ENCODE measurements at regions not wholly inside any gene's neighbourhood (a gene's known extent, or its start where the extent isn't known, plus 50 kb on each side); places are given as distances from the start of the nearest gene placed in this dataset.

GRCh38 chr9:80282766-80283165, 711.0 kb downstream of the TLE4 start:
- intact Hi-C loops (cut with micrococcal nuclease; ENCODE audit: unreplicated experiment) (no loop called here), in situ Hi-C loops (cut with HindIII; ENCODE audit: low pct_unique_long_range_greater_than_20kb, low sequenced_read_pairs) (no loop called here)
- H3K27ac ChIP-seq (ENCODE audit: low read length) = no peak overlapping the region
- H3K4me3 ChIP-seq (ENCODE audit: low read depth in 2 of 2, low read length in 2 of 2) = no peak overlapping the region
- POLR2A ChIA-PET = no interaction called here
- H3K9me3 ChIP-seq (ENCODE audit: control insufficient read depth, insufficient read depth, low read depth, low read length) = no peaks in the 10 kb centered on the region
- no peaks in the 10 kb centered on the region for H3K36me3 ChIP-seq (ENCODE audit: control insufficient read depth, insufficient read depth, low read length)
- ATAC-seq (no peak), DNase-seq (ENCODE audit: low read depth, low spot score) (no peak)
- no TSS peak for BruUV-seq (replicated peaks)
- H3K27me3 ChIP-seq (ENCODE audit: control insufficient read depth, insufficient read depth, low read length) = no peaks in the 10 kb centered on the region
- no peak for TF ChIP-seq POLR2AphosphoS5 (IDR thresholded peaks at IDR 0.05; ENCODE audit: low read depth, low read length)
- TF ChIP-seq, protein P1, sequence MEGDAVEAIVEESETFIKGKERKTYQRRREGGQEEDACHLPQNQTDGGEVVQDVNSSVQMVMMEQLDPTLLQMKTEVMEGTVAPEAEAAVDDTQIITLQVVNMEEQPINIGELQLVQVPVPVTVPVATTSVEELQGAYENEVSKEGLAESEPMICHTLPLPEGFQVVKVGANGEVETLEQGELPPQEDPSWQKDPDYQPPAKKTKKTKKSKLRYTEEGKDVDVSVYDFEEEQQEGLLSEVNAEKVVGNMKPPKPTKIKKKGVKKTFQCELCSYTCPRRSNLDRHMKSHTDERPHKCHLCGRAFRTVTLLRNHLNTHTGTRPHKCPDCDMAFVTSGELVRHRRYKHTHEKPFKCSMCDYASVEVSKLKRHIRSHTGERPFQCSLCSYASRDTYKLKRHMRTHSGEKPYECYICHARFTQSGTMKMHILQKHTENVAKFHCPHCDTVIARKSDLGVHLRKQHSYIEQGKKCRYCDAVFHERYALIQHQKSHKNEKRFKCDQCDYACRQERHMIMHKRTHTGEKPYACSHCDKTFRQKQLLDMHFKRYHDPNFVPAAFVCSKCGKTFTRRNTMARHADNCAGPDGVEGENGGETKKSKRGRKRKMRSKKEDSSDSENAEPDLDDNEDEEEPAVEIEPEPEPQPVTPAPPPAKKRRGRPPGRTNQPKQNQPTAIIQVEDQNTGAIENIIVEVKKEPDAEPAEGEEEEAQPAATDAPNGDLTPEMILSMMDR (IDR thresholded peaks at IDR 0.05) = no peak
- TF ChIP-seq SIN3A (IDR thresholded peaks at IDR 0.05; ENCODE audit: borderline replicate concordance, insufficient read depth, low read depth, low read length) = no peak
- CTCF ChIA-PET = interaction anchor here (0.6 kb wide), 1 partner anchor 929 kb away, joined by 4 read pairs; no protein-coding TSS in a partner anchor
- no peaks in the 10 kb centered on the region for H3K4me1 ChIP-seq (ENCODE audit: control insufficient read depth, insufficient read depth, low read length)

DNA sequence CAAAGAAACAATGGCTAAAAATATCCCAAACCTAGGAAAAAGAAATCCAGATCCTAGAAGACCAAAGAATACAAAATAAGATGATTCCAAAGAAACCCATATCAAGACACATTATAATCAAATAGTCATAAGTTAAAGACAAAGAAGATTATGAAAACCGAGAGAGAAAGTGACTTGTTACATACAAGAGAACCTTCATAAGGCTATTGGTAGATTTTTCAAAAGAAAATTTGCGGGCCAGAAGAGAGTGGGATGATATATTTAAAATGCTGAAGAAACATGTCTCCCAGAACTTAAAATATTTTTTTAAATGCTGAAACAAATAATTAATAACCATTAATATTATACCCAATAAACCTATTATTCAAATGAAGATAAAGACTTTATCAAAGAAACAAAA, 687.3 kb downstream of the TLE4 start:
- ChIA-PET CTCF (no interaction called here), POLR2A (no interaction called here)
- Histone ChIP-seq H3K9me3 (ENCODE audit: control insufficient read depth, insufficient read depth, low read depth, low read length) (no peaks in the 10 kb centered on the region), H3K27me3 (ENCODE audit: control insufficient read depth, insufficient read depth, low read length) (no peaks in the 10 kb centered on the region), H3K4me1 (ENCODE audit: control insufficient read depth, insufficient read depth, low read length) (no peaks in the 10 kb centered on the region), H3K4me3 (ENCODE audit: low read depth in 2 of 2, low read length in 2 of 2) (no peak overlapping the region), H3K36me3 (ENCODE audit: control insufficient read depth, insufficient read depth, low read length) (no peaks in the 10 kb centered on the region), H3K27ac (ENCODE audit: low read length) (no peak overlapping the region)
- no peak for ATAC-seq
- no peak for DNase-seq (ENCODE audit: low read depth, low spot score)
- no TSS peak for BruUV-seq (replicated peaks)
- no peak for TF ChIP-seq TCF7L2 (IDR thresholded peaks at IDR 0.05; ENCODE audit: low read depth, low read length)
- TF ChIP-seq, protein P2, sequence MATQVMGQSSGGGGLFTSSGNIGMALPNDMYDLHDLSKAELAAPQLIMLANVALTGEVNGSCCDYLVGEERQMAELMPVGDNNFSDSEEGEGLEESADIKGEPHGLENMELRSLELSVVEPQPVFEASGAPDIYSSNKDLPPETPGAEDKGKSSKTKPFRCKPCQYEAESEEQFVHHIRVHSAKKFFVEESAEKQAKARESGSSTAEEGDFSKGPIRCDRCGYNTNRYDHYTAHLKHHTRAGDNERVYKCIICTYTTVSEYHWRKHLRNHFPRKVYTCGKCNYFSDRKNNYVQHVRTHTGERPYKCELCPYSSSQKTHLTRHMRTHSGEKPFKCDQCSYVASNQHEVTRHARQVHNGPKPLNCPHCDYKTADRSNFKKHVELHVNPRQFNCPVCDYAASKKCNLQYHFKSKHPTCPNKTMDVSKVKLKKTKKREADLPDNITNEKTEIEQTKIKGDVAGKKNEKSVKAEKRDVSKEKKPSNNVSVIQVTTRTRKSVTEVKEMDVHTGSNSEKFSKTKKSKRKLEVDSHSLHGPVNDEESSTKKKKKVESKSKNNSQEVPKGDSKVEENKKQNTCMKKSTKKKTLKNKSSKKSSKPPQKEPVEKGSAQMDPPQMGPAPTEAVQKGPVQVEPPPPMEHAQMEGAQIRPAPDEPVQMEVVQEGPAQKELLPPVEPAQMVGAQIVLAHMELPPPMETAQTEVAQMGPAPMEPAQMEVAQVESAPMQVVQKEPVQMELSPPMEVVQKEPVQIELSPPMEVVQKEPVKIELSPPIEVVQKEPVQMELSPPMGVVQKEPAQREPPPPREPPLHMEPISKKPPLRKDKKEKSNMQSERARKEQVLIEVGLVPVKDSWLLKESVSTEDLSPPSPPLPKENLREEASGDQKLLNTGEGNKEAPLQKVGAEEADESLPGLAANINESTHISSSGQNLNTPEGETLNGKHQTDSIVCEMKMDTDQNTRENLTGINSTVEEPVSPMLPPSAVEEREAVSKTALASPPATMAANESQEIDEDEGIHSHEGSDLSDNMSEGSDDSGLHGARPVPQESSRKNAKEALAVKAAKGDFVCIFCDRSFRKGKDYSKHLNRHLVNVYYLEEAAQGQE (IDR thresholded peaks at IDR 0.05; ENCODE audit: insufficient read depth in 1 of 2, low read depth in 2 of 2, low read length in 1 of 2) = no peak
- TF ChIP-seq, protein P1 (IDR thresholded peaks at IDR 0.05) = no peak
- TF ChIP-seq POLR2AphosphoS5 (IDR thresholded peaks at IDR 0.05; ENCODE audit: low read depth, low read length) = no peak
- no peak for TF ChIP-seq SIN3A (IDR thresholded peaks at IDR 0.05; ENCODE audit: borderline replicate concordance, insufficient read depth, low read depth, low read length)
- in situ Hi-C loops (cut with HindIII; ENCODE audit: low pct_unique_long_range_greater_than_20kb, low sequenced_read_pairs) (no loop called here), intact Hi-C loops (cut with micrococcal nuclease; ENCODE audit: unreplicated experiment) (no loop called here)

Measured in Panc1 (cell line).